Type B pancreatic cell (in vitro differentiated cells): ENCODE measurements at regions not wholly inside any gene's neighbourhood (a gene's known extent, or its start where the extent isn't known, plus 50 kb on each side); places are given as distances from the start of the nearest gene placed in this dataset.
"Not testable (repeated sequence)": the region's sequence is repeated elsewhere in the genome, so short reads cannot be mapped to it uniquely, and the experiment has no call there.

Experiments used
- DNase-seq: peaks from one replicate; pipeline ENCODE4 v3.0.0; 2021; ENCODE audit warnings: mixed read lengths; ENCODE audit not compliant: unreplicated experiment; ENCODE audit errors: extremely low spot score
- H3K27ac Mint-ChIP-seq: 2 replicates; pipeline ENCODE4 v1.8.0; 2021; ENCODE audit warnings: mild to moderate bottlenecking, mixed read lengths
- H3K27me3 Mint-ChIP-seq: 2 replicates; pipeline ENCODE4 v1.8.0; 2021; ENCODE audit warnings: mixed read lengths
- H3K36me3 Mint-ChIP-seq: 2 replicates; pipeline ENCODE4 v1.8.0; 2021; ENCODE audit warnings: mixed read lengths
- H3K4me1 Mint-ChIP-seq: one replicate; pipeline ENCODE4 v1.8.0; 2021; ENCODE audit warnings: mixed read lengths; ENCODE audit not compliant: unreplicated experiment
- H3K4me3 Mint-ChIP-seq: 2 replicates; pipeline ENCODE4 v1.8.0; 2021; ENCODE audit warnings: mild to moderate bottlenecking, mixed read lengths
- H3K9me3 Mint-ChIP-seq: 2 replicates; pipeline ENCODE4 v1.8.0; 2021; ENCODE audit warnings: mixed read lengths
- TF ChIP-seq, protein P1 (sequence below): fragments of 200-600 bp; sonication (generic); conservative IDR thresholded peaks from 2 replicates; pipeline ENCODE4 v1.5.0; 2021; ENCODE audit warnings: antibody characterized with exemption, mild to moderate bottlenecking

GRCh38 chr9:31554941-31555340 lies 829.5 kb upstream of the ACO1 start:
- no peak for DNase-seq
- Mint-ChIP-seq H3K9me3 (no peaks in the 10 kb centered on the region), H3K27ac (no peak overlapping the region), H3K4me1 (no peaks in the 10 kb centered on the region), H3K27me3 (no peaks in the 10 kb centered on the region), H3K4me3 (no peak overlapping the region), H3K36me3 (no peaks in the 10 kb centered on the region)
- TF ChIP-seq, protein P1, sequence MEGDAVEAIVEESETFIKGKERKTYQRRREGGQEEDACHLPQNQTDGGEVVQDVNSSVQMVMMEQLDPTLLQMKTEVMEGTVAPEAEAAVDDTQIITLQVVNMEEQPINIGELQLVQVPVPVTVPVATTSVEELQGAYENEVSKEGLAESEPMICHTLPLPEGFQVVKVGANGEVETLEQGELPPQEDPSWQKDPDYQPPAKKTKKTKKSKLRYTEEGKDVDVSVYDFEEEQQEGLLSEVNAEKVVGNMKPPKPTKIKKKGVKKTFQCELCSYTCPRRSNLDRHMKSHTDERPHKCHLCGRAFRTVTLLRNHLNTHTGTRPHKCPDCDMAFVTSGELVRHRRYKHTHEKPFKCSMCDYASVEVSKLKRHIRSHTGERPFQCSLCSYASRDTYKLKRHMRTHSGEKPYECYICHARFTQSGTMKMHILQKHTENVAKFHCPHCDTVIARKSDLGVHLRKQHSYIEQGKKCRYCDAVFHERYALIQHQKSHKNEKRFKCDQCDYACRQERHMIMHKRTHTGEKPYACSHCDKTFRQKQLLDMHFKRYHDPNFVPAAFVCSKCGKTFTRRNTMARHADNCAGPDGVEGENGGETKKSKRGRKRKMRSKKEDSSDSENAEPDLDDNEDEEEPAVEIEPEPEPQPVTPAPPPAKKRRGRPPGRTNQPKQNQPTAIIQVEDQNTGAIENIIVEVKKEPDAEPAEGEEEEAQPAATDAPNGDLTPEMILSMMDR: no peak

- Mint-ChIP-seq H3K9me3 (no peaks in the 10 kb centered on the region), H3K36me3 (no peaks in the 10 kb centered on the region), H3K27me3 (no peaks in the 10 kb centered on the region), H3K4me3 (no peak overlapping the region), H3K4me1 (no peaks in the 10 kb centered on the region), H3K27ac (no peak overlapping the region)
- TF ChIP-seq, protein P1: no peak
- no peak for DNase-seq
Observed at GRCh38 chr9:31556667-31557463, 827.6 kb upstream of the ACO1 start.

DNA sequence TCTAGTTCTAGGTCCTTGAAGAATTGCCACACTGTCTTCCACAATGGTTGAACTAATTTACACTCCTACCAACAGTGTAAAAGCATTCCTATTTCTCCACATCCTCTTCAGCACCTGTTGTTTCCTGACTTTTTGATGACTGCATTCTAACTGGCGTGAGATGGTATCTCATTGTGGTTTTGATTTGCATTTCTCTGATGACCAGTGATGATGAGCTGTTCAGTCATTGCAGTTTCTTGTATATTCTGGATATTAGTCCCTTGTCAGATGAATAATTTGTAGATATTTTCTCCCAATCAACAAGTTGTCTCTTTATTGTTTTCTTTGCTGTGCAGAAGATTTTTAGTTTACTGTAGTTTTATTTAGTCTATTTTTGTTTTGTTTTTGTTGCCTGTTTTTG lies 812.3 kb upstream of the ACO1 start:
- not testable (repeated sequence) for H3K27ac Mint-ChIP-seq, H3K27me3 Mint-ChIP-seq, DNase-seq, H3K36me3 Mint-ChIP-seq, H3K9me3 Mint-ChIP-seq, H3K4me3 Mint-ChIP-seq, H3K4me1 Mint-ChIP-seq

GRCh38 chr9:31573561-31573960 lies 810.9 kb upstream of the ACO1 start:
- no peaks in the 10 kb centered on the region for H3K9me3 Mint-ChIP-seq
- H3K4me3 Mint-ChIP-seq: no peak overlapping the region
- TF ChIP-seq, protein P1: no peak
- no peaks in the 10 kb centered on the region for H3K27me3 Mint-ChIP-seq
- DNase-seq: no peak
- H3K4me1 Mint-ChIP-seq: no peaks in the 10 kb centered on the region
- no peaks in the 10 kb centered on the region for H3K36me3 Mint-ChIP-seq
- H3K27ac Mint-ChIP-seq: no peak overlapping the region

GRCh38 chr9:31574006-31574765 lies 810.3 kb upstream of the ACO1 start:
- H3K27me3 Mint-ChIP-seq: no peaks in the 10 kb centered on the region
- no peak overlapping the region for H3K4me3 Mint-ChIP-seq
- no peak for DNase-seq
- H3K9me3 Mint-ChIP-seq: no peaks in the 10 kb centered on the region
- TF ChIP-seq, protein P1: no peak
- no peak overlapping the region for H3K27ac Mint-ChIP-seq
- no peaks in the 10 kb centered on the region for H3K36me3 Mint-ChIP-seq
- no peaks in the 10 kb centered on the region for H3K4me1 Mint-ChIP-seq

- peaks cover 2% of the 10 kb centered on the region for H3K4me1 Mint-ChIP-seq
- TF ChIP-seq, protein P1: no peak
- no peaks in the 10 kb centered on the region for H3K9me3 Mint-ChIP-seq
- H3K36me3 Mint-ChIP-seq: no peaks in the 10 kb centered on the region
- H3K4me3 Mint-ChIP-seq: no peak overlapping the region
- no peak for DNase-seq
- no peaks in the 10 kb centered on the region for H3K27me3 Mint-ChIP-seq
- H3K27ac Mint-ChIP-seq: no peak overlapping the region
Observed at GRCh38 chr9:31582071-31582470, 802.4 kb upstream of the ACO1 start.
